GM12878 (cell line): ENCODE measurements at regions not wholly inside any gene's neighbourhood (a gene's known extent, or its start where the extent isn't known, plus 50 kb on each side); places are given as distances from the start of the nearest gene placed in this dataset.

Experiments used
- ATAC-seq: fragments of 200-7000 bp; cut with Tn5 transposase; 3 replicates; pipeline ENCODE4 v1.9.1; 2020; ENCODE audit warnings: mild to moderate bottlenecking, moderate library complexity
- BruUV-seq: library from RNA; stranded (reverse); fragments of 400-500 nt; replicated peaks from 2 replicates; lab custom pipeline; 2021; lab: Mats Ljungman, UMichigan
- CTCF ChIA-PET: fragments of 300-600 bp; sonication (Branson Sonifier 250); formaldehyde crosslinking; extraction: SDS; loops from one replicate; lab custom pipeline; 2021; ENCODE audit warnings: inconsistent platforms; lab: Yijun Ruan, JAX
- POLR2A ChIA-PET: fragments of 350-600 bp; formaldehyde crosslinking; extraction: SDS; loops from one replicate; lab custom pipeline; 2021; ENCODE audit warnings: inconsistent platforms; lab: Charles Lee
- RAD21 ChIA-PET: fragments of 300-600 bp; sonication (Branson Sonifier 250); formaldehyde crosslinking; loops from one replicate; lab custom pipeline; 2023; ENCODE audit warnings: antibody characterized with exemption; ENCODE audit not compliant: unreplicated experiment; lab: Charles Lee
- SMC1A ChIA-PET: fragments of 300-600 bp; sonication (Branson Sonifier 250); formaldehyde crosslinking; loops from one replicate; lab custom pipeline; 2023; ENCODE audit not compliant: unreplicated experiment, uncharacterized antibody; lab: Charles Lee
- DNase-seq: peaks from one replicate; pipeline ENCODE4 v3.0.0-alpha.2; 2011; ENCODE audit warnings: low read depth, low spot score
- FAIRE-seq: peaks from 3 replicates; lab custom pipeline; 2011; peaks lifted over from hg19 to GRCh38; lab: Jason Lieb, UNC
- H2AFZ ChIP-seq: 2 replicates; pipeline ENCODE4 v1.6.0; 2011; ENCODE audit warnings: low read depth, low read length, control low read depth; ENCODE audit not compliant: control insufficient read depth
- H3K27ac ChIP-seq: 2 replicates; pipeline ENCODE4 v1.5.1; 2011; ENCODE audit warnings: control low read depth; ENCODE audit not compliant: control insufficient read depth, insufficient read depth
- H3K27me3 ChIP-seq, 2 experiments: replicated peaks in 1 of 2; 2 replicates each; pipeline versions ENCODE4 v1.6.0 to v1.6.1; 2011; ENCODE audit warnings: low read length in 1 of 2; ENCODE audit not compliant: control insufficient read depth in 2 of 2, insufficient read depth in 2 of 2
- H3K36me3 ChIP-seq, 2 experiments: 2 replicates each; pipeline ENCODE4 v1.5.1; 2011; ENCODE audit warnings: low read length in 1 of 2; ENCODE audit not compliant: control insufficient read depth in 2 of 2, insufficient read depth in 2 of 2
- H3K4me1 ChIP-seq: 2 replicates; pipeline ENCODE4 v1.6.1; 2011; ENCODE audit warnings: mild to moderate bottlenecking, low read length, moderate library complexity, mixed read lengths; ENCODE audit not compliant: control insufficient read depth, insufficient read depth
- H3K4me2 ChIP-seq: 2 replicates; pipeline ENCODE4 v1.6.0; 2011; ENCODE audit warnings: control low read depth; ENCODE audit not compliant: control insufficient read depth, insufficient read depth
- H3K4me3 ChIP-seq: fragments of 200-600 bp; sonication (generic); 2 replicates; pipeline ENCODE4 v1.5.1; 2016
- H3K79me2 ChIP-seq: 2 replicates; pipeline ENCODE4 v1.6.0; 2011; ENCODE audit warnings: low read length; ENCODE audit not compliant: control insufficient read depth, insufficient read depth
- H3K9ac ChIP-seq: 2 replicates; pipeline ENCODE4 v1.8.0; 2011; ENCODE audit warnings: low read length, control low read depth, mixed read lengths; ENCODE audit not compliant: control insufficient read depth, insufficient read depth
- H3K9me3 ChIP-seq: replicated peaks from 3 replicates; pipeline ENCODE4 v1.5.1; 2011; ENCODE audit warnings: mild to moderate bottlenecking, low read length; ENCODE audit not compliant: control insufficient read depth, insufficient read depth
- H4K20me1 ChIP-seq: 2 replicates; pipeline ENCODE4 v1.6.0; 2011; ENCODE audit not compliant: control insufficient read depth, insufficient read depth
- ATF2 ChIP-seq: IDR thresholded peaks from 2 replicates; pipeline ENCODE4 v1.6.1; 2012; ENCODE audit warnings: low read length, inconsistent platforms
- BHLHE40 ChIP-seq, 2 experiments: fragments of 450-650 bp in 1 of 2; IDR thresholded peaks; 2 replicates each; pipeline ENCODE4 v1.6.1; 2011 to 2017; ENCODE audit warnings: low read depth in 2 of 2, borderline replicate concordance in 1 of 2, improper control_type of control experiment in 1 of 2, low read length in 1 of 2, mild to moderate bottlenecking in 1 of 2
- BMI1 ChIP-seq: fragments of 450-650 bp; IDR thresholded peaks from 2 replicates; pipeline ENCODE4 v1.6.1; 2016; ENCODE audit warnings: mild to moderate bottlenecking, moderate library complexity, borderline replicate concordance
- CBFB ChIP-seq: IDR thresholded peaks from 2 replicates; pipeline ENCODE4 v1.6.1; 2016; ENCODE audit warnings: antibody characterized with exemption, low read depth
- CHD2 ChIP-seq: IDR thresholded peaks from 2 replicates; pipeline ENCODE4 v1.6.1; 2011; ENCODE audit warnings: low read depth, low read length, improper control_type of control experiment, borderline replicate concordance
- CHD4 ChIP-seq: fragments of 200-600 bp; sonication (generic); IDR thresholded peaks from 2 replicates; pipeline ENCODE4 v1.6.1; 2016; ENCODE audit warnings: mild to moderate bottlenecking
- HDAC2 ChIP-seq: fragments of 200-600 bp; sonication (generic); IDR thresholded peaks from 2 replicates; pipeline ENCODE4 v1.6.1; 2017
- MYC ChIP-seq: IDR thresholded peaks from 2 replicates; pipeline ENCODE4 v1.6.1; 2011; ENCODE audit warnings: mild to moderate bottlenecking, low read length, moderate library complexity, inconsistent platforms; ENCODE audit not compliant: insufficient read depth, insufficient replicate concordance, insufficient read length, severe bottlenecking
- NFIC ChIP-seq: IDR thresholded peaks from 2 replicates; pipeline ENCODE4 v1.6.1; 2012; ENCODE audit warnings: low read depth, mild to moderate bottlenecking, inconsistent platforms, low read length, moderate library complexity
- NR2C1 ChIP-seq: fragments of 450-650 bp; IDR thresholded peaks from 2 replicates; pipeline ENCODE4 v1.6.1; 2017; ENCODE audit warnings: antibody characterized with exemption, mild to moderate bottlenecking, moderate library complexity
- RCOR1 ChIP-seq: conservative IDR thresholded peaks from 2 replicates; pipeline ENCODE4 v1.6.1; 2012; ENCODE audit warnings: low read depth, low read length, improper control_type of control experiment
- TCF3 ChIP-seq: IDR thresholded peaks from 2 replicates; pipeline ENCODE4 v1.6.1; 2012; ENCODE audit warnings: low read depth, mild to moderate bottlenecking, low read length, borderline replicate concordance; ENCODE audit not compliant: insufficient read depth
- ZNF207 ChIP-seq: fragments of 450-650 bp; IDR thresholded peaks from 2 replicates; pipeline ENCODE4 v1.6.1; 2014; ENCODE audit warnings: antibody characterized with exemption, mild to moderate bottlenecking, borderline replicate concordance
- ZNF622 ChIP-seq: fragments of 450-650 bp; IDR thresholded peaks from 2 replicates; pipeline ENCODE4 v1.6.1; 2017; ENCODE audit warnings: mild to moderate bottlenecking, inconsistent platforms
- in situ Hi-C: fragments of 300-500 bp; cut with MboI; formaldehyde crosslinking; loops from 9 replicates; pipeline ENCODE4 v1.14.3; 2018; ENCODE audit warnings: mixed read lengths
- intact Hi-C: fragments of 100-400 bp; cut with micrococcal nuclease; formaldehyde crosslinking; loops from one replicate; pipeline ENCODE4 v1.14.2; 2022; ENCODE audit not compliant: unreplicated experiment
- TF ChIP-seq, protein P1 (sequence below): fragments of 450-650 bp; IDR thresholded peaks from 2 replicates; pipeline ENCODE4 v1.6.1; 2017; ENCODE audit warnings: mild to moderate bottlenecking, moderate library complexity

DNA sequence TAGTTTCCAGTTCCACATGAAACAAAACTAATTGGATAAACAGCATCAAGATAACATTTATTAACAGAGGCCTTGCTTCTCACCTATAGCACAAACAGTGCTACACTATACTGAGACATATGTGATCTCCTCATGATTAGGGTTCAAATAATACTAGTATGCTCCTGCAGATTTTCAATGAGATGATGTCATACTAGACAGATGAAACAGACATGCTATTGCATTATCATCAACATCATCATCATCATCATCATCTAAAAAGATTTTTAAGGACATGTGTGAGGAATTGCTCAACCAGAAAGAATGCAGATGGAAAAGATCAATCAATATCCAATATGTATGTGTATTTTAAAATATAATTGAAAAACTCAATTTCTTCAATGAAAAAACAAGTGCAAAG is 932.3 kb downstream of the METTL15 start:
- in situ Hi-C loops: no loop called here
- no TSS peak for BruUV-seq

More for the DNA sequence above, 932.3 kb downstream of the METTL15 start:
- no peak overlapping the region for H3K27ac ChIP-seq
- CTCF ChIA-PET: no interaction called here
- RAD21 ChIA-PET: no interaction called here
- H4K20me1 ChIP-seq: no peaks in the 10 kb centered on the region
- DNase-seq (no peak), FAIRE-seq (no peak), ATAC-seq (no peak)
- H3K27me3 ChIP-seq: no peaks in the 10 kb centered on the region
- SMC1A ChIA-PET: no interaction called here
- no peak overlapping the region for H2AFZ ChIP-seq
- POLR2A ChIA-PET: no interaction called here
- no peak overlapping the region for H3K4me3 ChIP-seq
- no peaks in the 10 kb centered on the region for H3K79me2 ChIP-seq
- no peaks in the 10 kb centered on the region for H3K9me3 ChIP-seq
- intact Hi-C loops: no loop called here
- TF ChIP-seq ZNF207 (no peak), TCF3 (no peak), ATF2 (no peak), RCOR1 (no peak), HDAC2 (no peak), NFIC (no peak), CBFB (no peak), CHD4 (no peak), BMI1 (no peak), NR2C1 (no peak), BHLHE40 (IDR thresholded peaks at IDR 0.05; ENCODE audit: borderline replicate concordance in 1 of 2, low read depth in 2 of 2, low read length in 1 of 2) (no peak), ZNF622 (no peak), CHD2 (no peak), MYC (no peak)
- TF ChIP-seq, protein P1, sequence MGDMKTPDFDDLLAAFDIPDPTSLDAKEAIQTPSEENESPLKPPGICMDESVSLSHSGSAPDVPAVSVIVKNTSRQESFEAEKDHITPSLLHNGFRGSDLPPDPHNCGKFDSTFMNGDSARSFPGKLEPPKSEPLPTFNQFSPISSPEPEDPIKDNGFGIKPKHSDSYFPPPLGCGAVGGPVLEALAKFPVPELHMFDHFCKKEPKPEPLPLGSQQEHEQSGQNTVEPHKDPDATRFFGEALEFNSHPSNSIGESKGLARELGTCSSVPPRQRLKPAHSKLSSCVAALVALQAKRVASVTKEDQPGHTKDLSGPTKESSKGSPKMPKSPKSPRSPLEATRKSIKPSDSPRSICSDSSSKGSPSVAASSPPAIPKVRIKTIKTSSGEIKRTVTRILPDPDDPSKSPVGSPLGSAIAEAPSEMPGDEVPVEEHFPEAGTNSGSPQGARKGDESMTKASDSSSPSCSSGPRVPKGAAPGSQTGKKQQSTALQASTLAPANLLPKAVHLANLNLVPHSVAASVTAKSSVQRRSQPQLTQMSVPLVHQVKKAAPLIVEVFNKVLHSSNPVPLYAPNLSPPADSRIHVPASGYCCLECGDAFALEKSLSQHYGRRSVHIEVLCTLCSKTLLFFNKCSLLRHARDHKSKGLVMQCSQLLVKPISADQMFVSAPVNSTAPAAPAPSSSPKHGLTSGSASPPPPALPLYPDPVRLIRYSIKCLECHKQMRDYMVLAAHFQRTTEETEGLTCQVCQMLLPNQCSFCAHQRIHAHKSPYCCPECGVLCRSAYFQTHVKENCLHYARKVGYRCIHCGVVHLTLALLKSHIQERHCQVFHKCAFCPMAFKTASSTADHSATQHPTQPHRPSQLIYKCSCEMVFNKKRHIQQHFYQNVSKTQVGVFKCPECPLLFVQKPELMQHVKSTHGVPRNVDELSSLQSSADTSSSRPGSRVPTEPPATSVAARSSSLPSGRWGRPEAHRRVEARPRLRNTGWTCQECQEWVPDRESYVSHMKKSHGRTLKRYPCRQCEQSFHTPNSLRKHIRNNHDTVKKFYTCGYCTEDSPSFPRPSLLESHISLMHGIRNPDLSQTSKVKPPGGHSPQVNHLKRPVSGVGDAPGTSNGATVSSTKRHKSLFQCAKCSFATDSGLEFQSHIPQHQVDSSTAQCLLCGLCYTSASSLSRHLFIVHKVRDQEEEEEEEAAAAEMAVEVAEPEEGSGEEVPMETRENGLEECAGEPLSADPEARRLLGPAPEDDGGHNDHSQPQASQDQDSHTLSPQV: no peak
- H3K4me2 ChIP-seq: no peak overlapping the region
- H3K36me3 ChIP-seq: no peaks in the 10 kb centered on the region
- no peaks in the 10 kb centered on the region for H3K4me1 ChIP-seq
- no peak overlapping the region for H3K9ac ChIP-seq
